Eye (tissue), 1 donor: ENCODE measurements at regions not wholly inside any gene's neighbourhood (a gene's known extent, or its start where the extent isn't known, plus 50 kb on each side); places are given as distances from the start of the nearest gene placed in this dataset.

Source experiments
- DNase-seq: peaks from one replicate; pipeline ENCODE4 v3.0.0-alpha.2; 2015

- DNase-seq, result no peak
These were observed 272.9 kb downstream of the PPP1R2C start for GRCh38 chrX:42505016-42505415.

- no peak for DNase-seq
These were observed 278.3 kb downstream of the PPP1R2C start for GRCh38 chrX:42499620-42500019.

GRCh38 chrX:42497356-42497755 lies 280.6 kb downstream of the PPP1R2C start:
- no peak for DNase-seq

- no peak for DNase-seq
These were observed 281.7 kb downstream of the PPP1R2C start for GRCh38 chrX:42496239-42496638.

GRCh38 chrX:42495139-42495538 lies 282.8 kb downstream of the PPP1R2C start:
- no peak for DNase-seq

GRCh38 chrX:42491137-42491907 lies 286.6 kb downstream of the PPP1R2C start:
- DNase-seq, result no peak

- no peak for DNase-seq
These were observed 287.9 kb downstream of the PPP1R2C start for GRCh38 chrX:42490111-42490510.

GRCh38 chrX:42485601-42486000 lies 292.4 kb downstream of the PPP1R2C start:
- DNase-seq, result no peak

- no peak for DNase-seq
These were observed 293.7 kb downstream of the PPP1R2C start for GRCh38 chrX:42484233-42484632.

GRCh38 chrX:42477396-42477795 lies 300.6 kb downstream of the PPP1R2C start:
- DNase-seq, result no peak

- no peak for DNase-seq
These were observed 305.2 kb downstream of the PPP1R2C start for GRCh38 chrX:42472727-42473126.

- no peak for DNase-seq
These were observed 311.5 kb downstream of the PPP1R2C start for GRCh38 chrX:42466332-42467046.

- no peak for DNase-seq
These were observed 312.1 kb downstream of the PPP1R2C start for GRCh38 chrX:42465821-42466220.

- DNase-seq, result no peak
These were observed 314.1 kb downstream of the PPP1R2C start for GRCh38 chrX:42463706-42464490.

GRCh38 chrX:42462917-42463316 lies 315.0 kb downstream of the PPP1R2C start:
- no peak for DNase-seq

GRCh38 chrX:42460706-42461105 lies 317.3 kb downstream of the PPP1R2C start:
- DNase-seq, result peak; percentile 11

GRCh38 chrX:42459735-42460134 lies 318.2 kb downstream of the PPP1R2C start:
- DNase-seq, result no peak

GRCh38 chrX:42456176-42456700 lies 321.7 kb downstream of the PPP1R2C start:
- DNase-seq, result no peak

GRCh38 chrX:42450228-42450627 lies 327.7 kb downstream of the PPP1R2C start:
- no peak for DNase-seq

- no peak for DNase-seq
These were observed 334.7 kb downstream of the PPP1R2C start for GRCh38 chrX:42443267-42443666.

GRCh38 chrX:42442745-42443144 lies 335.2 kb downstream of the PPP1R2C start:
- no peak for DNase-seq

- no peak for DNase-seq
These were observed 340.8 kb downstream of the PPP1R2C start for GRCh38 chrX:42437211-42437610.

GRCh38 chrX:42434458-42435166 lies 343.4 kb downstream of the PPP1R2C start:
- no peak for DNase-seq
